CD14-positive monocyte (primary cell): ENCODE measurements at regions not wholly inside any gene's neighbourhood (a gene's known extent, or its start where the extent isn't known, plus 50 kb on each side); places are given as distances from the start of the nearest gene placed in this dataset.

Source experiments
- DNase-seq, 3 donors: peaks; one replicate each; pipeline ENCODE4 v3.0.0-alpha.2; 2011 to 2022
- H2AFZ ChIP-seq: 2 replicates; pipeline ENCODE4 v1.6.0; 2012; ENCODE audit warnings: mild to moderate bottlenecking, low read depth, low read length, inconsistent platforms; ENCODE audit not compliant: insufficient read depth, poor library complexity, severe bottlenecking
- H3K27ac ChIP-seq, 2 donors: 1 replicate in 1 of 2; 2 replicates in 1 of 2; pipeline ENCODE4 v1.5.1; 2012 to 2013; ENCODE audit warnings: low read length in 2 of 2, control low read depth in 1 of 2, inconsistent platforms in 1 of 2, low read depth in 1 of 2, mild to moderate bottlenecking in 1 of 2
- H3K27me3 ChIP-seq, 2 donors: one replicate each; pipeline versions ENCODE4 v1.6.0 to v1.6.1; 2011 to 2013; ENCODE audit warnings: low read length in 2 of 2; ENCODE audit not compliant: control insufficient read depth in 2 of 2, insufficient read depth in 2 of 2
- H3K36me3 ChIP-seq, 2 donors: replicated peaks in 1 of 2; 1 replicate in 1 of 2; 2 replicates in 1 of 2; pipeline versions ENCODE4 v1.5.1 to v1.6.1; 2012 to 2013; ENCODE audit warnings: low read length in 2 of 2, control low read depth in 1 of 2, inconsistent platforms in 1 of 2, mild to moderate bottlenecking in 1 of 2; ENCODE audit not compliant: insufficient read depth in 2 of 2, control insufficient read depth in 1 of 2
- H3K4me1 ChIP-seq, 2 donors: 1 replicate in 1 of 2; 2 replicates in 1 of 2; pipeline versions ENCODE4 v1.5.1 to v1.6.1; 2012 to 2013; ENCODE audit warnings: low read length in 2 of 2, control low read depth in 1 of 2, inconsistent platforms in 1 of 2, mild to moderate bottlenecking in 1 of 2, moderate library complexity in 1 of 2; ENCODE audit not compliant: insufficient read depth in 2 of 2, control insufficient read depth in 1 of 2
- H3K4me2 ChIP-seq: replicated peaks from 2 replicates; pipeline ENCODE3; 2012; ENCODE audit warnings: low read length, moderate library complexity, mild to moderate bottlenecking; ENCODE audit not compliant: poor library complexity, severe bottlenecking; ENCODE audit errors: extremely low read depth
- H3K4me3 ChIP-seq, 3 experiments: fragments of 200-600 bp in 1 of 3; sonication (generic) in 1 of 3; replicated peaks in 1 of 3; 1 replicate in 2 of 3; 2 replicates in 1 of 3; pipeline ENCODE4 v1.5.1; 2011 to 2013; ENCODE audit warnings: low read length in 3 of 3, mild to moderate bottlenecking in 3 of 3, control low read depth in 2 of 3, low read depth in 2 of 3, inconsistent platforms in 1 of 3, moderate library complexity in 1 of 3
- H3K79me2 ChIP-seq: 2 replicates; pipeline ENCODE4 v1.6.0; 2012; ENCODE audit warnings: mild to moderate bottlenecking, control low read depth, inconsistent platforms, low read length, moderate library complexity; ENCODE audit not compliant: insufficient read depth
- H3K9ac ChIP-seq: 2 replicates; pipeline ENCODE4 v1.6.0; 2017; ENCODE audit warnings: low read length, mild to moderate bottlenecking; ENCODE audit not compliant: insufficient read depth, poor library complexity, severe bottlenecking
- H3K9me3 ChIP-seq, 2 donors: replicated peaks in 1 of 2; 1 replicate in 1 of 2; 2 replicates in 1 of 2; pipeline versions ENCODE4 v1.5.1 to v1.6.1; 2012 to 2013; ENCODE audit warnings: low read length in 2 of 2, control low read depth in 1 of 2; ENCODE audit not compliant: control insufficient read depth in 1 of 2, insufficient read depth in 1 of 2
- H4K20me1 ChIP-seq: 2 replicates; pipeline ENCODE4 v1.6.0; 2012; ENCODE audit warnings: mild to moderate bottlenecking, low read length, control low read depth, moderate library complexity; ENCODE audit not compliant: insufficient read depth
- H3K27ac Mint-ChIP-seq, 7 donors: one replicate each; pipeline ENCODE4 v1.8.0; 2020; ENCODE audit warnings: mild to moderate bottlenecking in 7 of 7, mixed read lengths in 7 of 7, moderate library complexity in 6 of 7, inconsistent platforms in 2 of 7
- H3K27me3 Mint-ChIP-seq, 3 donors: one replicate each; pipeline ENCODE4 v1.8.0; 2021 to 2022; ENCODE audit warnings: low read depth in 3 of 3, mild to moderate bottlenecking in 3 of 3, mixed read lengths in 3 of 3, moderate library complexity in 3 of 3, inconsistent platforms in 1 of 3
- H3K36me3 Mint-ChIP-seq, 2 donors: one replicate each; pipeline ENCODE4 v1.8.0; 2020; ENCODE audit warnings: mixed read lengths in 2 of 2, inconsistent platforms in 1 of 2, mild to moderate bottlenecking in 1 of 2
- H3K4me1 Mint-ChIP-seq: one replicate; pipeline ENCODE4 v1.8.0; 2020; ENCODE audit warnings: mild to moderate bottlenecking, mixed read lengths
- H3K4me3 Mint-ChIP-seq, 2 donors: one replicate each; pipeline ENCODE4 v1.8.0; 2020; ENCODE audit warnings: mild to moderate bottlenecking in 2 of 2, mixed read lengths in 2 of 2, moderate library complexity in 1 of 2
- H3K9me3 Mint-ChIP-seq, 7 donors: one replicate each; pipeline ENCODE4 v1.8.0; 2020 to 2022; ENCODE audit warnings: mixed read lengths in 7 of 7, mild to moderate bottlenecking in 6 of 7, moderate library complexity in 6 of 7, inconsistent platforms in 2 of 7
- CTCF ChIP-seq: fragments of 200-600 bp; IDR thresholded peaks from one replicate; pipeline ENCODE4 v1.8.0; 2022; ENCODE audit warnings: antibody characterized with exemption, mild to moderate bottlenecking
- whole genome bisulfite sequencing: methylation state at CpG from one replicate; pipeline ENCODE4 v1.1.5; 2013; ENCODE audit warnings: missing lambda C conversion rate; ENCODE audit not compliant: insufficient coverage; 5-methylcytosine and 5-hydroxymethylcytosine counted together
- intact Hi-C, 2 donors: fragments of 100-400 bp; cut with micrococcal nuclease; formaldehyde crosslinking; loops; one replicate each; pipeline versions ENCODE4 v1.15.0 to v1.15.1; 2023

- TF ChIP-seq CTCF = no peak
Observed at GRCh38 chr15:35876762-35877161, 330.8 kb upstream of the DPH6 start.

GRCh38 chr15:35880896-35881295 lies 334.9 kb upstream of the DPH6 start:
- Histone ChIP-seq H3K9me3 (peaks cover 0 to 3% of the 10 kb centered on the region in 2 donors), H3K79me2 (no peaks in the 10 kb centered on the region), H4K20me1 (no peaks in the 10 kb centered on the region), H3K4me3 (no peak overlapping the region), H2AFZ (no peak overlapping the region), H3K27ac (no peak overlapping the region), H3K4me1 (no peaks in the 10 kb centered on the region), H3K4me2 (no peak overlapping the region), H3K9ac (no peak overlapping the region), H3K27me3 (no peaks in the 10 kb centered on the region), H3K36me3 (no peaks in the 10 kb centered on the region)
- H3K36me3 Mint-ChIP-seq = no peaks in the 10 kb centered on the region
- H3K9me3 Mint-ChIP-seq = peaks cover 2 to 10% (median 6%) of the 10 kb centered on the region in 7 donors
- TF ChIP-seq CTCF = no peak
- H3K27ac Mint-ChIP-seq = no peak overlapping the region
- no peaks in the 10 kb centered on the region for H3K27me3 Mint-ChIP-seq
- no peak for DNase-seq
- no peak overlapping the region for H3K4me3 Mint-ChIP-seq
- intact Hi-C loops = no loop called here
- WGBS = no CpG with 5 or more reads among the region's 3 CpGs
- no peaks in the 10 kb centered on the region for H3K4me1 Mint-ChIP-seq

More at GRCh38 chr15:35876762-35877161, 330.8 kb upstream of the DPH6 start:
- no peak overlapping the region for H3K9ac ChIP-seq
- H3K27ac ChIP-seq = no peak overlapping the region
- 100% methylated on average over 1 of the region's 4 CpGs for WGBS
- no peak overlapping the region for H3K4me2 ChIP-seq
- no peaks in the 10 kb centered on the region for H3K4me1 ChIP-seq
- intact Hi-C loops = no loop called here
- no peak for DNase-seq
- no peak overlapping the region for H3K4me3 Mint-ChIP-seq
- no peaks in the 10 kb centered on the region for H3K36me3 ChIP-seq
- no peak overlapping the region for H3K27ac Mint-ChIP-seq
- H3K9me3 ChIP-seq = peaks cover 3% of the 10 kb centered on the region in 2 donors
- no peak overlapping the region for H2AFZ ChIP-seq
- no peaks in the 10 kb centered on the region for H3K36me3 Mint-ChIP-seq
- no peaks in the 10 kb centered on the region for H3K27me3 Mint-ChIP-seq
- H4K20me1 ChIP-seq = no peaks in the 10 kb centered on the region
- no peaks in the 10 kb centered on the region for H3K4me1 Mint-ChIP-seq
- H3K27me3 ChIP-seq = no peaks in the 10 kb centered on the region
- peaks cover 2 to 10% (median 5%) of the 10 kb centered on the region in 7 donors for H3K9me3 Mint-ChIP-seq
- H3K79me2 ChIP-seq = no peaks in the 10 kb centered on the region
- H3K4me3 ChIP-seq = no peak overlapping the region
